Stimulated activated naive CD8-positive, alpha-beta T cell treated with anti-CD3 and anti-CD28 coated beads, Interleukin-15, Interleukin-2, amounts not matched to agents 100 U/mL and 50 U/mL, for 24 hours (primary cell): ENCODE measurements at regions not wholly inside any gene's neighbourhood (a gene's known extent, or its start where the extent isn't known, plus 50 kb on each side); places are given as distances from the start of the nearest gene placed in this dataset.

Experiments used
- ATAC-seq: fragments of 150-1000 bp; cut with Tn5 transposase; one replicate; pipeline ENCODE4 v1.10.0; 2021
- DNase-seq: peaks from one replicate; pipeline ENCODE4 v3.0.0; 2021

DNA sequence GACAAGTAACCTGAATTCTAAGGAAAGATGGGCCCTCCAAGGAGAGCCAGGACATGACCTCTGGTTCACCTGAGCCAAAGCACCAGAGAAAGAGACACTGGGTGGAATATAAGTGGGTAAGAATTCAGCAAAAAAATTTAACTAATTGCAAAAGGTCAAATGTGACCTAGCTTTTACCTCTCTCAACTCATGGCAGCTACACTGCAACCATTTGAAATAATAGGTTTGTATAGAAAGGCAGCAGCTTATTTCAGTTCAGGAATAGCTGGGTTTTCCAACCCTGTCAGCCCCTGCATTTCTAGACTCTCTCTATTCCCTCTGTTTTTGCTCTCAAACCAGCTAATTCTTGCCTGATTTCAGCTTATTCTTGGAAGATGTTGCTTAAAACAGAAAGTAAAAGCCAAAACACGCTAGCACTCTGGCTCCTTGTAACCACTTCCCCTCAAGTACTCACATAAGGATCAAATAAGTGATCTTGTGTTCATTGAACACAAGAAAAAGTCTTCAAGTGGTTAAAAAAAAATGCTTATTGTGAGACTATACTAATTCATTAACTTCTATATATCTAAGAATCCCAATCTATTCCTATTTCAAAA is 101.1 kb upstream of the NR4A3 start:
- ATAC-seq: peak; percentile 82
- no peak for DNase-seq

DNA sequence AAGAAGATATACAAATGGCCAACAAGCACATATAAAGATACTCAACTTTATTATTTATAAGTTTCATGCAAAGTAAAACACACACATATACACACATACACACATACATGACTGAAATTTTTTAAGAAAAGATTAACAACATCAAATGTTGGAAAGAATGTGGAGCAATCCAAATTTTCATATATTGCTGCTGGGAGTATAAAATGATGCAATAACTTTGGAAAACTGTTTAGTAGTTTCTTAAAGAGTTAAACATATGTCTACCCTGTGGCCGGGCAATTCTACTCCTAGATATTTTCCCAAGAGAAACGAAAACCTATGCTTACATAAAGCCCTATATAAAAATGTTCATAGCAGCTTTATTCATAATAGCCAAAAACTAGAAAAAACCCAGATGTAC is 99.8 kb upstream of the NR4A3 start:
- no peak for ATAC-seq
- no peak for DNase-seq

DNA sequence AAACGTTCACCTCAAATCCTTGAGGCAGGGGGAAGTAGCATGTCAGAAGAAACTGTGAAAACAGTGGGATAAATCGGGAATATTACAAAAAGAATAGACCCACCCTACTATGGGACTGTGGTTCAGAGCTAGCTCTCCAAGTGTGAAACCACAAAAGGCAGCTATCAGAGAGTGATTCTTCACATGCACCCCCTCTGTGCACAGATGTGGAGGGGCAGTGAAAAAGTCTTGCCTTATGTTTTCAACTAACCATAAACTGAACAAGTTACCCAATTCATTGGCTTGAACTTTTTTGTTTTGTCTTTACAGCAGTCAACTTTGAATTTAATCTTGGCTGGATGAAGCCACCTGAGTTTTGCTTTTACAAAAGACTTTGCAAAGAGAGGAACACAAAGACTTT is 98.8 kb upstream of the NR4A3 start:
- DNase-seq (no peak), ATAC-seq (peak; percentile 55)

DNA sequence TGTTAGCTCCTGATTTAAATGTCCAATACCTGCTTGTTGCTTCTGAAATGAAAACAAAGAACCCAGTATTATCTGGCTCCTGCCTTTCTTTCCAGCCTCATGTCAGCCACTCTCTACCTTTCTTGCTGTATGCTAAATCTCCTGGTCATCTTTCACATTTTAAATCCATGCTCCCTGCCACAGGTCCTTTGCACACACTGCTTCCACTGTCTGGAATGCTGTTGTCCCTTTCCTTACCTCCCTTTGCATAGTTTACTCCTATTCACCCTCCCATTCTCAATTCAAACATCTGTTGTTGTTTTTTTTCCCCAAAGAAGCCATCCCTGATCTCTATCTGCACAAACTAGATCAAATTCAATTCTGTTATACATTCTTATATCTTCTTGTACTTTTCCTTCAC is 97.0 kb upstream of the NR4A3 start:
- ATAC-seq (no peak), DNase-seq (no peak)

DNA sequence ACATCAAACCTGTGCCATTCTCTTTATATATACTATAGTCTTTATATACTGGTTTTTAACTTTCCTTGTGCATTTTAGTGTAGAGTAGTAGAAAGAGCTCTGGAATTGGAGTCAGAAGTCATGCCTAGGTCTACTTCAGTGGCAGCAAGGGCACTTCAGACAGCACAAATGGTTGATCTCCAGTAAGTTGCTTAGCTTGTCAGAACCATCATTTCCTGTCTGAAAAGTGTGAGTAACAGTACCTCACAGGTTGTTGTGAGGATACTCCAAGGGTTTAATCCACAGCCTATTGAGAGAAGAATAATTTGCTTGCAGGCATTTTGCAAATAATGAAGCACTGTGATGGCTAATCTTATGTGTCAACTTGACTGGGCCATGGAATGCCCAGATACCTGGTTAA is 95.8 kb upstream of the NR4A3 start:
- DNase-seq (no peak), ATAC-seq (no peak)

DNA sequence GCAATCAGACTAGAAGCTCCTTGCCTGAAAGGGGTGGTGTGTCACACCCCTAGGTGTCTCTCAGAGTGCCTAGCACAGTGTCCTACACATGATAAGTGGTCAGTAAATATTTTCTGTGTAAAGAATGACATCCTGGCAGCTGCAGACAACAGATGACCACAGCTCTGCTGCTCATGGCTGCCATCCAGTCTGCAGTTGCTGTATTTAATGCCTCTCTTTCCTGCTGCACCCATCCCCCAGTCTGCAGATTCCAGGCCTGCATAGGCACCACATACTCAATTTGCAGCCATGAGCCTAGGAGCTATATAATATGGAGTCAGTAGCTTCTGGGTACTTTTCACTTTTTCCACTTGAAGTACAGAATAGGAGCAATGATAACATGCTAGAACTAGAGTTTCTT is 94.9 kb upstream of the NR4A3 start:
- DNase-seq (no peak), ATAC-seq (no peak)

DNA sequence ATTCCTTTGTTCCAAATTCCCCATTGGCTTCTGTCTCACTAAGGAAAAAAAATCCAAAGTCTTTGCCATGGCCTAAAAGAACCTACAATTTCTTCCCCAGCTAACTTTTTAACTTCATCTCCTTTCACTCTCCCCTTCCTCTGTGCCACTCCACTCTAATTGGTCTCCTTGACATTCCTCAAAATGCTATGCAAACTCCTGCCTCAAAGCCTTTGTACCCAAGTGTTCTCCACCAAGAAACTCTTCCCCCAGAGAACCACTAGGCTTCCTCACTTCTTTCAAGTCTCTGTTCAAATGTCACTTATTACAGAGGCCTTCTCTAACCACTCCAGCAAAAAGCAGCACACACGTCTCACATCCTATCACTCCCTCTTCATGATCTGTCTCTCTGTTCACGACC is 91.6 kb upstream of the NR4A3 start:
- no peak for ATAC-seq
- DNase-seq: no peak

DNA sequence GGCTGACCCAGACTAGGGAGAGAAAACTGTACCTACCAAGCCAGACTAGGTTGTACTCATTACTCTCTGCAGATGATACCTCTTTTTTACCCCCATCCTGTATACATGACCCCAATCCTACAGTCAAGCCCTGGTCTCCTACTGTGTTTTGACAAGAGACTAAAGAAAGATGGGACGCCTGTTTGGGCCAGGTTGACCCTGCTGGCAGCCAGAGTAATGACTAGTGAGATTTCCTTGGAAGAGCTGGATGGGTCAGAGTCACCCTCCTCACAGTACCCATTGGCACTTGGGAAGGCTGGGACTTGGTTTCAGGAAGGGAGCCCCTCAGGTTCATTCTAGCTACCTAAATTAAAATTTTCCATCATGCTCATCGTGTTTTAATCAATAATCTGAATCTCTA is 89.7 kb upstream of the NR4A3 start:
- DNase-seq: no peak
- no peak for ATAC-seq

DNA sequence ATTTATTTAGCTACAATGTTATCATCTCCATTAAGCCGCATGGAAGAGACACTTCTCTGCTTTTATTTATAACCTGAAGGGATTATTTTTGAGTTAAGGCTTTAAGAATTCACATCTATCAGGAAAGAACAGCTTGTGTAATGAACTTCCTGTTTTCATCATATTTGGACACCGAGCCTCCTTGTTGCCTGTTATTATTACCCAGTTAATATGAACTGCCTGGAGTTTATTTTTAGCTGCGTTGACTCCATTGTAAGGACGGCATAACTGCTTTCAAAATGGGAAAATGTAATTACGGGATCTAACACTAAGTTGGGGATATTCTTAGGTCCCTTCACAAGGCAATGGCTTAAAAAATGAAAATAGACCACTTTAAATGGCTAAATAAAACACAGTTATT is 89.0 kb upstream of the NR4A3 start:
- DNase-seq (no peak), ATAC-seq (no peak)

DNA sequence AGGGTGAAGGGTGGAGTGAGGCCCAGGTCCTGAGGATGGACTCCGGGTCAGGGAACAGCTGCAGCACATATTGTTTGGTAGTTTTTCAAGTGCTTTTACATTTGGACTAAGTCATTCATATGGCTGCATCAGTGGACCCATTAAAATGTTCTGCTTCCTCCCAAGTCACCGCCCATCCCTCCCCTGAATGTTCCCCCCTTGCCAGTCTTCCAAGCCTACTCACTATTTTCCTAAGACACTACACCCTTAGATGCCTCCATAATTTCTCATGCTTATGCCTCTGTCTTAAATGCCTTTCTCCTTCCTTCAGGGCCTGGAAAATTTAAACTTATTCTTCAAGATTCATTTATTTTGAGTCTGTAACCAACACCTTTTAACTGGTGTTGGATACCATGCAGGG is 86.6 kb upstream of the NR4A3 start:
- DNase-seq (no peak), ATAC-seq (no peak)

DNA sequence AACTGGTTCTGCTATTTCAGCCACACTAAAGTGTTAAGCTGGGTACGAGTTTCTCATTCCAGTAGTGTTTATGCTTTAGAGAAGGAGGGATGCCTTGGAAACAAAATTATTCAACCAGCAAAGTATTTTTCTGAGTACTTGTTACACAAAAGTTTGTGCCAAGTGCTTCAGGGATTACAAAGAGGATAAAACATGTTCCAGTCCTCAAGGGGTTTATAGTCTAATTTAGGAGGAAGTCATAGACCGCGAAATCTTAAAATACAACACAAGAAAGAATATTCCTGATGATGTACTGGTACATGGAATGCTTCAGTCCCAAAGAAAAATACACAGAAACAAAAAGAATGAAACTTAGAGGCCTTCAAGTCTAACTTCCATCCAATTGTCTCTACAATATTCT is 85.4 kb upstream of the NR4A3 start:
- ATAC-seq: no peak
- no peak for DNase-seq

DNA sequence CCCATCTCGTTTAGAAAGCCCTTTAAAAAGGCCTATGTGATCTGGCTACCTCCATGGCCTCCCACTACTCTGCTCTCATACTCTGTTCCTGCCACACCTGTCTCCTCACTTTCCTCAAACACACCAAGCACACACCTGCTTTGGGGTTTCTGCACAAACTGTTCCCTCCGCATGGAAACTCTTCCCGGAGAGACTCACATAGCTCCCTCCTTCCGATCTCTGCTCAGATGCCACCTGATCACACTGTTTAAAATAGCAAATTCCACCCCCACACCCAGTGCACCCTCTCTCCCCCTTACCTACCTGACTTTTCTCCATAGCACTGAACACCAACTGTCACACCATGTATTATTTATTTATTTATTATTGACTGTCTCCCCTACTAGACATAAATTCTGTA is 84.0 kb upstream of the NR4A3 start:
- no peak for ATAC-seq
- no peak for DNase-seq

DNA sequence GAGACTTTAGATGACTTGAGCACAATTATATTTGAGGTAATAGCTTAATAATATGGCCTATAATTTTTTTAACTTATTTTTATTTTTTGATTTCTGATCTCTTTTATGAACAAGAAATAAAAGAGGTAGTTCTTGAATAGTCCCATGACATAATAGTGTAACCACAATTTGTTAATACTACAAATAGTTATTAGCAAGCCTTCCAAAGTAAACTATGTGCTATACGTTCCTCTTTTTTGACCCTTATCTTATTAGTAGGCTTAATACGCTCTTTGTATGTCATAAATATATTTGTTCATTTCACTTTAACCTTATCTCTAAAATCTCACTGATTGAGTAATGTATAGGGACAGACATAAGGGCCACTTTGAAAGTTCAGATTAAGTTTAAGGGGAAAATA is 78.7 kb upstream of the NR4A3 start:
- DNase-seq (no peak), ATAC-seq (no peak)

DNA sequence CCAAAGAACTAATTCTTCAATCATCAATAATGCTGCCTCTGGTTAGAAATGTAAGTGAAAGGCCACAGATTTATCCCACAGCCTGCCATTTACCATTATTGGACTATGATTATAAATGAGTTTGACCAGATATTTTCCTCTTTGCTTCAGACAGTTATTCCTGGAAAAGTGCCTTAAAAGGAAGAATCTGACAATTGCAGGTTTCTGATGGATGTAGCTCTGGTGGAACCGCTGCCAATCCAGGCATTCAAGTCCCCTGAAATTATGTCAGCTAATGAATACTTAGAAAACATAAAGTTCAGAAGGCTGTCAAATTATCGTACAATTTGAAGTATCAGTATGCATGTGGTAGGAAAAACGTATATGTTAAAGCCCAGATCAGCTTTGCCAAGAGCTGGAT is 78.2 kb upstream of the NR4A3 start:
- ATAC-seq (no peak), DNase-seq (no peak)

DNA sequence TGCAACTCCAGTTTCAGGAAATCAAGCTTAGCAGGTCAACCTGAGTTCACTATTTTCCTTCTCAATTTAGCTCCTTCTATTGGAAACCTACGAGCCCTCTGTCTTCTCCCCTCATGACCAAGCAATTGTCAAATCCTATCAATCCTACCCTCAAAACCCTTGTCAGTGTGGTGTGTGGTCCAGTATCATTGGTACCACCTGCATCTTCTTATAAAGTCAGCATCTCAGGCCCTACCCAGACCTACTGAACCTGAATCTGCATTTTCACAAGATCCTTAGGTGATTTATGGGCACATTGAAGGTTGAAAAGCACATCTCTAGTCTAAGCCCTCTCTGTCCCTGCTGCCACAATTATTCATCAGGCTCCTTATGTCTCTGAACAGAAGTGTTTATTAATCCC is 77.6 kb upstream of the NR4A3 start:
- ATAC-seq (no peak), DNase-seq (no peak)

DNA sequence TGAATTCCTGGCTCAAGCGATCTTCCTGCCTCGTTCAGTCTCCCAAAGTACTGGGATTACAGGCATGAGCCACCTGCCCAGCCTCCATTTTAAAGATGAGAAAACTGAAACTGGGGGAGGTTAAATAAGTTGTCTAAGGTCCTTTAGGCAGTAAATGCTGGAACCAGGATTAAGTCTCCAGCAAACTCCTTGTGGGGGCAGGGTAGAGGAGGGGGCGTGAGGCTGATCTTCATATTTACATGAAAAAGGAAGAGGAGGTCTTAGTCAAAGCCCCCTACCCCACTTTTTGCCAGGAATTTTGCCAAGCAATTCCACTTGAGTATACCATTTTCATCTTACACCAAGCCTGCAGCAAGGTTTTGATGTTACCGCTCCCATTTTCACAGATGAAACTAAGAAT is 76.6 kb upstream of the NR4A3 start:
- DNase-seq: no peak
- ATAC-seq: no peak

DNA sequence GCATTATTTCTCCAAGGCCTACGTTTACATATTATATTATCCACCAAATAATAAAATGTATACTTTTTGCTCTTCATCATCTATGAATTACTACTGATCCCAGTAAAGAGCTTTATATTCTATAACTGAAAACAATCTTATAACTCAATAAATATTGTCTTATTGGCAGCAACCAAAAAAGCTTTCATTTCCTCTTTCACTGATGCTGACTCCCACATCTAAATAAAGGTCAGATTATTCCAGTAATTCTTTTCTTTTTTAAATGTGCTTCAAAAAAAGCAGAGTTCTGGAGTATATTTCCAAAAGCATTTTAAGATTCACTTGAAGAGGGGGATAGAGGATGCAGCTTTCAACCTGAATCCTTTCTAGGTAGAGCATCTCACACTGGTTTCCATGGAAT is 75.3 kb upstream of the NR4A3 start:
- ATAC-seq (no peak), DNase-seq (no peak)

DNA sequence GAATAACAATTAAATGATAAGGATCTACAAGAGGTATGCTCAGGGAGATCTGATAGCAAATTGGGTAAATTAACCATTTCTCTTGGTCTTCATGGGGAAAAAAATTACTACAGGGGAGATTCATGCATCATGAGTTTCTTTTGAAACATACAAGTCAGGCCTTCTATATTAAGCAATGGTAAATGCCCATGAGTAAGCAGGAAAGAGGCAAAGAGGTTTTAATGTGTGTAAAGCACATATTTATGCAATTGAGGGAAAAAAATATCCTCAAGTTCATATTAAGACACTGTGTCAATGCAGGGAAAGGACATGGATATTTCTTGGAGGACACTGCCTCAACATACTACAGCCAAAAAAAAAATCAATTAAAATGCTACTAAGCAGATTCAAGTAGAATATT is 73.4 kb upstream of the NR4A3 start:
- ATAC-seq: no peak
- no peak for DNase-seq

DNA sequence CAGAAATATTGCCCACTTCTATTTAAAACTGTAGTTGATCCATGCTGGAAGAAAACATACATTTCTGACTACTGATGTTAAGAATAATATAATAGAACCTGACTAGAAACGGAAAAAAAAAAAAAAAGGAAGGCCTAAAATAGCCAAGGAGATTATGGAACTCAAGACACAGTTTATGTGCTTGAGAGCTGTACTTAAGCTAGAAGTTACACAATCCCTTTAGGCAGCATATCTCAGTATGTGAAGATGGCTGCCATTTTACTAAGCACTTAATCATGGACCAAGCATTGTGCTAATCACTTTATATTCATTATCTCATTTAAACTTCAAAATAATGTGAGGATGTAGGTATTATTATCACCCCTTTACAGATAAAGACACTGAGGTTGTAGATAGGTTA is 73.0 kb upstream of the NR4A3 start:
- DNase-seq: no peak
- no peak for ATAC-seq

DNA sequence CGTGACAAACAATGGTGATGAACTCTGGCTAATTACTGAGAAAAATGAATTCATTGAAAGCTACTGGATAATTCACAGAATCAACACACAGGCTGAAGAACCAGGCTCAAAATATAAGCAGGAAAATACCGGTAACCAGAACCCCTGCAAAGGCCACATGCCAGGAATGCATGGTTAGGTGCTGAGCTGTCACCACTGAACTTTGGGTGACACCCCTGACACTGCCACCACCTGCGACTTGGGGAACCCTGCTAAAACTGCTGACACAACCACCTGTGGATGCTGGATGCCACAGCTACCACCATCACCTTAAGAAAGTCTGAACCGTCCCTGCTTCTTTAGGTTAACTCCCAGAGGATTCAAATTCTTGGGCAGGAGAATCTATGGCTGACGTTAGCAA is 72.0 kb upstream of the NR4A3 start:
- DNase-seq (no peak), ATAC-seq (no peak)

DNA sequence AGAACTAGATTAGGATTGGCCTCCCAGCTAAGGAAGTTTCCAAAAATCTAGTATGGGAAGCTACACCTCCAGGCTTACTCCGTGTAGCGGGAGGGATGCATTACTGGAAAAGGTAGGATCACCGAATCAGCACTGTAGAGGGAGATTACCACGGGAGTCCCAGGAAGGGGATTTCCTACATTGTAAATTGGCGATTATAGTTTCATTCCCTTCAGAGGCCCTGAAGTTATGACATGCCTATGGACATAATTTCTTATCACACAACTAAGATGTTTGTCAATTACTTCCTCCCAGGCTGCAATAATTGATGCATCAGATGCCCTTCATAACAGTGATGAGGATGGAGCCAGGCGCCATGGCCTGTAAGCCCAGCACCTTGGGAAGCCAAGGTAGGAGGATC is 71.2 kb upstream of the NR4A3 start:
- ATAC-seq: no peak
- no peak for DNase-seq

DNA sequence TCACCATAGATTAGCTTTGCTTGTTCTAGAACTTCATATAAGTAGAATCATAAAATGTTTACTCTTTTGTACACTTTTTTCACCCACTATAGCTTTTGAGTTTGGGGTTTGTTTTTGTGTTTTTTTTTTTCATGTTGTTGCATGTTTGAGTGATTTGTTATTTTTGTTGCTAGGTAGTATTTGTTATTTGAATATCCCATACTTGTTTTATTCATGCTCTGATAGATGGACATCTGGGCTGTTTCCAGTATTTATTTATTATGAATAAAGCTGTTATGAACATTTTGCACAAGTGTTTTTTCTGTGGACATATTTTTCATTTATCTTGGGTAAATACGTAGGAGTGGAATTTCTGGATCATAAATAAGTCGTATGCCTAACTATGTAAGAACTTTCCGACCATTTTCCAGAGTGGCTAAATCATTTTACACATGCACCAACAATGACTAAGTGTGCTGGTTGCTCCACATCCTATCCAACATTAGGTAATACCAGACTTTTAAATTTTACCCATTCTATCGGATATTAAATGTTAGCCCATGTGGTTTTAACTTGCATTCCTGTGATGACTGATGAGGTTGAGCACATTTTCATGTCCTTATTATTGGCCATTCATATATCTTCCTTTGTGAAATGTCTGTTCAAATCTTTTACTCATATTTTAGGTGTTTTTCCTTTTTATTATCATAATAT is 69.1 kb upstream of the NR4A3 start:
- ATAC-seq (no peak), DNase-seq (no peak)

DNA sequence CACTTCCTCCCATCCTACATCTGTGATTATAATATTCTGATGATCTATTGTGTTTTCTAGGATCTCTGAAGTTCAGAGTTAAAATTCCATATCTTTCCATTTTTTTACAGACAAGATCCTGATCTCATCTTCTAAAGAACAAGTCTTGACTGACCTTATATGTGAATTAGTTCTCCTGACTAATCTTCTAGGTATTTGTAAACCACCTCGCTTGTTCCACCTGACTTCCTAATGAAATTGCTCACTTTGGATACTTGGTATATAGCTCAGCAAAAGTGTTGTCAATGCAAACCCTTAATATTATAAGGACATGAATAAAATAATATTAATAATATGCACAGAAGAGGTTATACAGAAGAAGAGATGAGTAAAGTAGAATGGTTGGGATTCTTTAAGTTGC is 68.2 kb upstream of the NR4A3 start:
- DNase-seq: no peak
- ATAC-seq: no peak

DNA sequence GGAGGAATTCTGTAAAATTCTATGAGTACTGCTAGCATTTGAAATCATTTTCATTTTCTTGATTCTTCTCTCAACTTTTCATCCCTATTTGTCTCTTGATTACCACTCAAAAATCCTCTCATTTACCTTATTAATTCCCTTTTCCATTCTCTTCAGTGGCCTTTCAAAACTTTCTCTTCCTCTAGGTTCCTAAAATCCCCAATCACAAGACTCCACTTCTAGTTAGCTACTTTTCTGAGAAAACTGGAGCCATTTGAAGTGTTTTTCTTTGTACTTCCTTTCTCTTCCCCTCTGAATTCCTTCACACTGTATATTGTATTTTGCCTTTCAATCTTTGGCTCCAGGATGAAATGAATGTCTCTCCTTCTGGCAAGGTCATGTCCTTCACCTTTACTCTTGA is 61.3 kb upstream of the NR4A3 start:
- DNase-seq (no peak), ATAC-seq (no peak)

DNA sequence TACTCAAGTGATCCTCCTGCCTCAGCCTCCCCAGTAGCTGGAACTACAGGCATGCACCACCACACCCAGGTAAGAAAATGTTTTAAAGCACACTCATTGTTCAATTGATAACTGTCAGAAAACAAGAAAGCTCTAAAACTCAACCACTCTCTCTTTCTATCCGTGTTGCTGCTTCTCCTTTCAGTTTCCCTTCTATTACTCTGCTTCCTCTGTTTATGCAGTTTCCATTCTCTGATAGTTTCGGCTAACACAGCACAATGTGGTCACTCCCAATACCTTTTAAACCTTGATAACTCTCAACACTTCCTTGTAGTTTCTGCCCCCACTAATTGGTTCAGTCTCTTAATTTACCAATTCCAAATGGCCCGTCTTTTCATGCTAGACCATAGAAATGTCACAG is 59.2 kb upstream of the NR4A3 start:
- DNase-seq (no peak), ATAC-seq (peak; percentile 72)
